ENCODE measurements at regions not wholly inside any gene's neighbourhood (a gene's known extent, or its start where the extent isn't known, plus 50 kb on each side); places are given as distances from the start of the nearest gene placed in this dataset.
"Not testable (repeated sequence)": the region's sequence is repeated elsewhere in the genome, so short reads cannot be mapped to it uniquely, and the experiment has no call there.

- not testable (repeated sequence) for TF ChIP-seq POLR2A, CTCF (IDR thresholded peaks at IDR 0.05)
Observed at GRCh38 chr6:19584207-19584606, 253.0 kb upstream of the ID4 start.

Measured in upper lobe of left lung (tissue), 4 donors.